GM21717 (cell line): ENCODE measurements at regions not wholly inside any gene's neighbourhood (a gene's known extent, or its start where the extent isn't known, plus 50 kb on each side); places are given as distances from the start of the nearest gene placed in this dataset.

Source experiments
- ATAC-seq: cut with Tn5 transposase; IDR thresholded peaks from one replicate; pipeline ENCODE4 v1.9.1; 2021; ENCODE audit warnings: mild to moderate bottlenecking, moderate library complexity; ENCODE audit not compliant: unreplicated experiment

GRCh38 chr9:108526518-108526917 is 329.3 kb downstream of the ACTL7B start:
- ATAC-seq: no peak

- ATAC-seq: no peak
Observed at GRCh38 chr9:108525186-108525585, 330.6 kb downstream of the ACTL7B start.

- ATAC-seq: no peak
Observed at GRCh38 chr9:108521063-108521590, 334.7 kb downstream of the ACTL7B start.

- no peak for ATAC-seq
Observed at GRCh38 chr9:108519437-108519836, 336.3 kb downstream of the ACTL7B start.

- no peak for ATAC-seq
Observed at GRCh38 chr9:108517651-108518365, 338.0 kb downstream of the ACTL7B start.

- no peak for ATAC-seq
Observed at GRCh38 chr9:108516391-108516790, 339.4 kb downstream of the ACTL7B start.

GRCh38 chr9:108515856-108516255 is 339.9 kb downstream of the ACTL7B start:
- no peak for ATAC-seq

GRCh38 chr9:108512426-108513173 is 343.2 kb downstream of the ACTL7B start:
- no peak for ATAC-seq

GRCh38 chr9:108511307-108511706 is 344.5 kb downstream of the ACTL7B start:
- ATAC-seq: no peak

- ATAC-seq: no peak
Observed at GRCh38 chr9:108496846-108497245, 358.9 kb downstream of the ACTL7B start.

- ATAC-seq: no peak
Observed at GRCh38 chr9:108489567-108489966, 366.2 kb downstream of the ACTL7B start.

- no peak for ATAC-seq
Observed at GRCh38 chr9:108486831-108487230, 369.0 kb downstream of the ACTL7B start.

- no peak for ATAC-seq
Observed at GRCh38 chr9:108484468-108484867, 371.3 kb downstream of the ACTL7B start.

- ATAC-seq: no peak
Observed at GRCh38 chr9:108483676-108484075, 372.1 kb downstream of the ACTL7B start.

- no peak for ATAC-seq
Observed at GRCh38 chr9:108479989-108480652, 375.7 kb downstream of the ACTL7B start.

- ATAC-seq: peak; percentile 91
Observed at GRCh38 chr9:108478431-108479332, 377.1 kb downstream of the ACTL7B start.

GRCh38 chr9:108477529-108478006 is 378.2 kb downstream of the ACTL7B start:
- ATAC-seq: no peak

GRCh38 chr9:108476574-108476973 is 379.2 kb downstream of the ACTL7B start:
- ATAC-seq: no peak

GRCh38 chr9:108475813-108476212 is 380.0 kb downstream of the ACTL7B start:
- no peak for ATAC-seq

GRCh38 chr9:108474356-108474755 is 381.4 kb downstream of the ACTL7B start:
- ATAC-seq: no peak
